ENCODE measurements at regions not wholly inside any gene's neighbourhood (a gene's known extent, or its start where the extent isn't known, plus 50 kb on each side); places are given as distances from the start of the nearest gene placed in this dataset.

- TF ChIP-seq ZBTB33 (IDR thresholded peaks at IDR 0.05; ENCODE audit: extremely low read depth, insufficient replicate concordance, low read length) (no peak), FOSL1 (IDR thresholded peaks at IDR 0.05; ENCODE audit: low read depth) (no peak), POLR2AphosphoS5 (IDR thresholded peaks at IDR 0.05; ENCODE audit: low read depth, low read length) (no peak), ZNF274 (IDR thresholded peaks at IDR 0.05; ENCODE audit: low read depth, low read length) (no peak), ATF3 (IDR thresholded peaks at IDR 0.05) (no peak), EZH2 (IDR thresholded peaks at IDR 0.05) (no peak), RAD21 (IDR thresholded peaks at IDR 0.05; ENCODE audit: low read depth) (no peak)
Measured at GRCh38 chr7:32250471-32251260, 180.5 kb upstream of the PDE1C start (continued).

- Histone ChIP-seq H3K27me3 (ENCODE audit: insufficient read depth, low read length) (peaks cover 38% of the 10 kb centered on the region), H3K9ac (ENCODE audit: low read length) (no peak overlapping the region), H3K9me2 (ENCODE audit: insufficient read depth) (no peaks in the 10 kb centered on the region), H3K4me2 (ENCODE audit: low read length) (no peak overlapping the region), H3K4me1 (ENCODE audit: control insufficient read depth in 1 of 2, insufficient read depth in 2 of 2, low read length in 2 of 2) (no peaks in the 10 kb centered on the region), H2AFZ (ENCODE audit: low read depth, low read length, poor library complexity, severe bottlenecking) (no peak overlapping the region), H3K9me3 (ENCODE audit: control insufficient read depth in 1 of 2, insufficient read depth in 1 of 2, low read depth in 1 of 2, low read length in 2 of 2) (no peaks in the 10 kb centered on the region), H3K36me3 (ENCODE audit: control insufficient read depth in 1 of 2, insufficient read depth in 2 of 2, low read length in 2 of 2) (no peaks in the 10 kb centered on the region), H3K79me2 (ENCODE audit: insufficient read depth, low read length) (no peaks in the 10 kb centered on the region), H3K4me3 (replicated peaks in 1 of 2; ENCODE audit: low read depth in 1 of 2, low read length in 2 of 2) (no peak overlapping the region), H3K27ac (ENCODE audit: low read depth, low read length) (no peak overlapping the region), H4K20me1 (ENCODE audit: insufficient read depth) (no peaks in the 10 kb centered on the region)
- BruUV-seq (replicated peaks) = no TSS peak
- RAD21 ChIA-PET (ENCODE audit: low non-redundant PET in 1 of 2, low total read pairs in 2 of 2, uncharacterized antibody in 2 of 2, unreplicated experiment in 2 of 2) = no interaction called here
- ATAC-seq (no peak), DNase-seq (ENCODE audit: low read depth, low spot score) (no peak)
- POLR2A ChIA-PET = no interaction called here
- CTCF ChIA-PET = no interaction called here
- TF ChIP-seq SRF (IDR thresholded peaks at IDR 0.05; ENCODE audit: low read depth) (no peak), RAD21 (IDR thresholded peaks at IDR 0.05; ENCODE audit: low read depth) (no peak), ZBTB33 (IDR thresholded peaks at IDR 0.05; ENCODE audit: extremely low read depth, insufficient replicate concordance, low read length) (no peak), EGR1 (IDR thresholded peaks at IDR 0.05; ENCODE audit: low read depth) (no peak), EZH2phosphoT487 (IDR thresholded peaks at IDR 0.05; ENCODE audit: borderline replicate concordance) (no peak), POLR2A (IDR thresholded peaks at IDR 0.05; ENCODE audit: borderline replicate concordance, extremely low read depth, insufficient read depth, insufficient read length) (no peak), EZH2 (IDR thresholded peaks at IDR 0.05) (no peak), CEBPB (IDR thresholded peaks at IDR 0.05; ENCODE audit: low read depth) (no peak), SIN3A (IDR thresholded peaks at IDR 0.05; ENCODE audit: low read depth) (no peak)
- TF ChIP-seq, protein P1, sequence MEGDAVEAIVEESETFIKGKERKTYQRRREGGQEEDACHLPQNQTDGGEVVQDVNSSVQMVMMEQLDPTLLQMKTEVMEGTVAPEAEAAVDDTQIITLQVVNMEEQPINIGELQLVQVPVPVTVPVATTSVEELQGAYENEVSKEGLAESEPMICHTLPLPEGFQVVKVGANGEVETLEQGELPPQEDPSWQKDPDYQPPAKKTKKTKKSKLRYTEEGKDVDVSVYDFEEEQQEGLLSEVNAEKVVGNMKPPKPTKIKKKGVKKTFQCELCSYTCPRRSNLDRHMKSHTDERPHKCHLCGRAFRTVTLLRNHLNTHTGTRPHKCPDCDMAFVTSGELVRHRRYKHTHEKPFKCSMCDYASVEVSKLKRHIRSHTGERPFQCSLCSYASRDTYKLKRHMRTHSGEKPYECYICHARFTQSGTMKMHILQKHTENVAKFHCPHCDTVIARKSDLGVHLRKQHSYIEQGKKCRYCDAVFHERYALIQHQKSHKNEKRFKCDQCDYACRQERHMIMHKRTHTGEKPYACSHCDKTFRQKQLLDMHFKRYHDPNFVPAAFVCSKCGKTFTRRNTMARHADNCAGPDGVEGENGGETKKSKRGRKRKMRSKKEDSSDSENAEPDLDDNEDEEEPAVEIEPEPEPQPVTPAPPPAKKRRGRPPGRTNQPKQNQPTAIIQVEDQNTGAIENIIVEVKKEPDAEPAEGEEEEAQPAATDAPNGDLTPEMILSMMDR (IDR thresholded peaks at IDR 0.05 in 2 of 3, conservative IDR thresholded peaks at IDR 0.05 in 1 of 3; ENCODE audit: borderline replicate concordance in 1 of 3, insufficient read depth in 1 of 3, low read depth in 2 of 3, low read length in 2 of 3) = no peak
- intact Hi-C loops (cut with micrococcal nuclease) = no loop called here
Measured at GRCh38 chr7:32250003-32250402, 179.8 kb upstream of the PDE1C start.

All from HCT116 (cell line).